Common myeloid progenitor, CD34-positive (primary cell): ENCODE measurements at regions not wholly inside any gene's neighbourhood (a gene's known extent, or its start where the extent isn't known, plus 50 kb on each side); places are given as distances from the start of the nearest gene placed in this dataset.

Experiments used
- CTCF ChIA-PET: fragments of 350-600 bp; sonication (Branson Sonifier 250); formaldehyde crosslinking; loops from one replicate; lab custom pipeline; 2021; ENCODE audit warnings: antibody characterized with exemption; lab: Charles Lee
- POLR2A ChIA-PET: fragments of 350-600 bp; sonication (Branson Sonifier 250); formaldehyde crosslinking; loops from one replicate; lab custom pipeline; 2021; ENCODE audit warnings: antibody characterized with exemption; lab: Charles Lee
- DNase-seq, 3 donors: peaks; one replicate each; pipeline versions ENCODE4 v3.0.0 to v3.0.0-alpha.2; 2013
- H3K27ac ChIP-seq, 2 experiments: 1 replicate in 1 of 2; 2 replicates in 1 of 2; pipeline ENCODE4 v1.7.0; 2013; ENCODE audit warnings: inconsistent platforms in 2 of 2, low read length in 2 of 2, mild to moderate bottlenecking in 2 of 2, low read depth in 1 of 2, moderate library complexity in 1 of 2; ENCODE audit not compliant: severe bottlenecking in 2 of 2, insufficient read depth in 1 of 2, poor library complexity in 1 of 2
- H3K27me3 ChIP-seq, 5 experiments: replicated peaks in 2 of 5; 1 replicate in 3 of 5; 2 replicates in 2 of 5; pipeline versions ENCODE4 v1.6.1 to v1.7.0; 2013; ENCODE audit warnings: low read length in 4 of 5, mild to moderate bottlenecking in 2 of 5, moderate library complexity in 2 of 5, inconsistent platforms in 1 of 5; ENCODE audit not compliant: insufficient read depth in 5 of 5, control insufficient read depth in 4 of 5
- H3K36me3 ChIP-seq, 4 experiments: 1 replicate in 2 of 4; 2 replicates in 2 of 4; pipeline versions ENCODE4 v1.6.1 to v1.7.0; 2013; ENCODE audit warnings: low read length in 3 of 4, control low read depth in 1 of 4, mild to moderate bottlenecking in 1 of 4; ENCODE audit not compliant: control insufficient read depth in 4 of 4, insufficient read depth in 4 of 4
- H3K4me1 ChIP-seq, 4 experiments: 1 replicate in 3 of 4; 2 replicates in 1 of 4; pipeline versions ENCODE4 v1.6.1 to v1.7.1; 2013; ENCODE audit warnings: low read length in 3 of 4, mild to moderate bottlenecking in 3 of 4, control low read depth in 1 of 4, inconsistent platforms in 1 of 4, moderate library complexity in 1 of 4; ENCODE audit not compliant: control insufficient read depth in 4 of 4, insufficient read depth in 4 of 4; ENCODE audit errors: control extremely low read depth in 1 of 4
- H3K4me3 ChIP-seq, 7 experiments: 1 replicate in 4 of 7; 2 replicates in 3 of 7; pipeline versions ENCODE4 v1.5.1 to v1.7.0; 2013; ENCODE audit warnings: mild to moderate bottlenecking in 7 of 7, low read length in 6 of 7, moderate library complexity in 6 of 7, inconsistent platforms in 2 of 7, low read depth in 2 of 7, control low read depth in 1 of 7; ENCODE audit not compliant: insufficient read depth in 4 of 7, control insufficient read depth in 1 of 7; ENCODE audit errors: extremely low read depth in 1 of 7
- H3K9me3 ChIP-seq, 5 experiments: 1 replicate in 4 of 5; 2 replicates in 1 of 5; pipeline versions ENCODE4 v1.6.1 to v1.7.1; 2013; ENCODE audit warnings: low read length in 4 of 5, mild to moderate bottlenecking in 2 of 5, inconsistent platforms in 1 of 5, low read depth in 1 of 5, moderate library complexity in 1 of 5; ENCODE audit not compliant: control insufficient read depth in 4 of 5, insufficient read depth in 2 of 5; ENCODE audit errors: control extremely low read depth in 1 of 5
- WGBS: methylation state at CpG from one replicate; pipeline ENCODE4 v1.1.5; 2013; ENCODE audit not compliant: insufficient coverage; 5-methylcytosine and 5-hydroxymethylcytosine counted together

DNA sequence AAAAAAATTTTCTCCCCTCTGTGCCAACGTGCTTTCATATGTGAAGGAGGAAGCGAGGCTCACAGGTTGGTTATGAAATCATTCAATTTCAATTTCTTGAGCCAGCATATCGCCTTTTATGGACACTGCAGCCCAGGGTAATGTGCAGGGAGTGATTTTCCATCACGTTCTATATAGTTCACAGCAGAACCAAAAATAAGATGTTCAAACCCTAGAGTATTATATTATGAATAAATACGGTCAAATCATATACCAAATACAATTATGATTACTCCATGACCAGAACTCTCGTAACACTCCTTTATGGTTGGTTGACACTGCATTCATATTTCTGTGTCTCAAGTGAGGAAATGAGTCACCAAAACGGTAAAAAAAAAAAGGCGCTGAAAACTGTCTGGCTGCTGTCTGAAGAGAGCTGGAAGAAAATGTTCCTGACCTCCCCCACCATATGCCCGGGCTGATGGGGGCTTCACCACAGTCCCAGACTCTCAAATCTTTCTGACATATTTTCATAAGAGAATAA lies 75.8 kb upstream of the UBAC2 start:
- WGBS, result 0% methylated on average over 3 of the region's 9 CpGs
- Histone ChIP-seq H3K27me3 (peaks cover 0 to 58% (median 12%) of the 10 kb centered on the region in 5 experiments), H3K27ac (no peak overlapping the region), H3K36me3 (no peaks in the 10 kb centered on the region), H3K4me3 (peak overlapping the region in 2 of 7 experiments; percentile 41 to 61), H3K4me1 (peaks cover 4 to 14% (median 12%) of the 10 kb centered on the region in 4 experiments), H3K9me3 (peaks cover 0 to 2% (median 0%) of the 10 kb centered on the region in 5 experiments)
- ChIA-PET POLR2A (interaction anchor here (1.0 kb wide), 1 partner anchor 34 kb away, joined by 3 read pairs; no protein-coding TSS in a partner anchor), CTCF (interaction anchor here (0.7 to 1.2 kb wide), 4 partner anchors 13 to 141 kb away, joined by 3 read pairs; no protein-coding TSS in a partner anchor)
- DNase-seq, result peak; percentile 32 to 84 (median 77)

DNA sequence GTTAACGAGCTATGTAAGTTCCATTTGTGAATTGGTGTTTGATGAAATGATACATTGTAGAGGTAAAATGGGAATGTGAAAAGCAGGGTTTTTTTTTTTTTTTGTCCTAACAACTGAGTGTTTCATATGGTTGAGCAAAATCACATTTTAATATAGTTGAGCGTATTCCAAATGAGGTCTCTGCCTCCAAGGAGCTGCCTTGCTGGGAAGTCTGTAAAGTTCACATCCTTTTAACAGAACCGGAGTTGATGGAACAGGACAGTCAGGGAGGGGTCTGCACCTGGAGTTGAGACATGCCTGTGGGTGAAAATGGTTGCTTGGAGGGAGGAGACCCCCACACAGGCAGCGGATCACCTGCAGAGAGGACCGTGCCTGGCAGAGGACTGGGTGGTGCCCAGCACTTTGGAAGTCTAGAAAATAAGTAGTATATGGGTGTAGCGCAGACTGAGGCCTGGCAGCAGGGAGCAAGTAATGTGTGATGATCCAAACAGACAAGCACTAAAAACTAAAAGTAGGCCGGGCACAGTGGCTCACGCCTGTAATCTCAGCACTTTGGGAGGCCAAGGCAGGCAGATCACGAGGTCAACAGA lies 75.2 kb upstream of the UBAC2 start:
- peaks cover 0 to 3% (median 0%) of the 10 kb centered on the region in 5 experiments for H3K9me3 ChIP-seq

DNA sequence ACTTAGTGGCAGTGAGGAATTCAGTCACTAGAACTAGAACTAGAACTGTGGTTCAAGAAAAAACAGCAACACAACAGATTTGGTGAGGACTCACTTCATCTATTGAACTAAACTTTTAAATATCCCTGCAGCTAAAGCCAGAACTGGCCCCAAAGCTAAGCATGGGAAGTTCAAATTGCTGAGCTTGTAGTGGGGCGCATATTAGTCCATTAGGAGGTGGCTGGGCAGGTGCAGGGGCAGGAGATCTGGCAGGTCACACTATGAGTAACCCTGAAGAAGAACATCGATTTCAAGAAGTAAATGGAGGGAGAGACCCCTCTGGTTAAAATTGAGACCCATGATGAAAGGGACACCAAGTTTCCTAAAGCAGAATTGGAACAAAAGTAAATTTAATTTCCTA lies 73.8 kb upstream of the UBAC2 start:
- Histone ChIP-seq H3K27ac (no peak overlapping the region), H3K36me3 (no peaks in the 10 kb centered on the region), H3K27me3 (peaks cover 5 to 68% (median 14%) of the 10 kb centered on the region in 5 experiments), H3K4me1 (peaks cover 4 to 14% (median 12%) of the 10 kb centered on the region in 4 experiments), H3K9me3 (peaks cover 0 to 3% (median 0%) of the 10 kb centered on the region in 5 experiments), H3K4me3 (no peak overlapping the region)
- WGBS, result 50% methylated on average over 2 of the region's 2 CpGs
- DNase-seq, result no peak
- POLR2A ChIA-PET, result interaction anchor here (0.7 kb wide), 1 partner anchor 30 kb away, joined by 3 read pairs; no protein-coding TSS in a partner anchor
- CTCF ChIA-PET, result no interaction called here

More for the DNA sequence above, 75.2 kb upstream of the UBAC2 start:
- POLR2A ChIA-PET, result interaction anchor here (1.0 kb wide), 1 partner anchor 34 kb away, joined by 3 read pairs; no protein-coding TSS in a partner anchor
- Histone ChIP-seq H3K27ac (no peak overlapping the region), H3K4me3 (no peak overlapping the region), H3K36me3 (no peaks in the 10 kb centered on the region), H3K27me3 (peaks cover 0 to 62% (median 12%) of the 10 kb centered on the region in 5 experiments), H3K4me1 (peaks cover 4 to 14% (median 12%) of the 10 kb centered on the region in 4 experiments)
- CTCF ChIA-PET, result interaction anchor here (0.7 to 1.0 kb wide), 3 partner anchors 14 to 51 kb away, joined by 3 read pairs; no protein-coding TSS in a partner anchor
- DNase-seq, result no peak
- 80% methylated on average over 5 of the region's 9 CpGs for WGBS

DNA sequence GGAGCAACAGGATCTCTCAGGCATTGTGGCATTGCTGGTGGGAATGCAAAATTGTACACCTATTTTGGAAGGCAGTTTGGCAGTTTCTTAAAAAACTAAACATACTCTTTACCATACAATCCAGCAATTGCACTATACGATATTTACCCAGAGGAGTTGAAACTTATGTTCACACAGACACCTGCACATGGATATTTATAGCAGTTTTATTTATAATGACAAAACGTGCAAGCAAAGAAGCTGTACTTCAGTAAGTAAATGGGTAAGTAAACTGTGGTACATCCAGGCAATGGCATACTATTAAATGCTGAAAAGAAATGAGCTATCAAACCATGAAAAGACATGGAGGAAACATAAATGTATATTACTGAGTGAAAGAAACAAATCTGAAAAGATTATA lies 71.6 kb upstream of the UBAC2 start:
- DNase-seq, result no peak
- no peak overlapping the region for H3K4me3 ChIP-seq
- peaks cover 4 to 14% (median 12%) of the 10 kb centered on the region in 4 experiments for H3K4me1 ChIP-seq
- H3K9me3 ChIP-seq, result peaks cover 0 to 7% (median 0%) of the 10 kb centered on the region in 5 experiments
- ChIA-PET POLR2A (no interaction called here), CTCF (no interaction called here)
- H3K27ac ChIP-seq, result no peak overlapping the region
- H3K27me3 ChIP-seq, result peaks cover 5 to 65% (median 22%) of the 10 kb centered on the region in 5 experiments
- H3K36me3 ChIP-seq, result no peaks in the 10 kb centered on the region
- no CpG with 5 or more reads among the region's 2 CpGs for WGBS

DNA sequence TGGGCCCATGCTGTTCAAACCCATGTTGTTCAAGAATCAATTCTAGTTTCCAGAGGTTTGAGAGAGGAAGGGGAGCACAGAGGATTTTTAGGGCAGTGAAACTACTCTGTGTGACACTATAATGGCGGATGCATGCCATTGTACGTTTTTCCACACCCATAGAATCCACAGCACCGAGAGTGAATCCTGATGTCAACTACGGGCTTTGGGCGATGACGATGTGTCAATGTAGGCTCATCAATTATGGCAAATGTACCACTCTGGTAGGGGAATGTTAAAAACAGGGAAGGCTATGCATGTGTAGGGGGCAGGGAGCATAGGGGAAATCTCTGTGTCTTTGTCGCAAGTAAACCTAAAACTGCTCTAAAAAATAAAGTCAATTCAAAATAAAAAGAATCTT lies 70.7 kb upstream of the UBAC2 start:
- H3K27me3 ChIP-seq, result peaks cover 5 to 68% (median 29%) of the 10 kb centered on the region in 5 experiments
- CTCF ChIA-PET, result no interaction called here
- 100% methylated on average over 3 of the region's 7 CpGs for WGBS

DNA sequence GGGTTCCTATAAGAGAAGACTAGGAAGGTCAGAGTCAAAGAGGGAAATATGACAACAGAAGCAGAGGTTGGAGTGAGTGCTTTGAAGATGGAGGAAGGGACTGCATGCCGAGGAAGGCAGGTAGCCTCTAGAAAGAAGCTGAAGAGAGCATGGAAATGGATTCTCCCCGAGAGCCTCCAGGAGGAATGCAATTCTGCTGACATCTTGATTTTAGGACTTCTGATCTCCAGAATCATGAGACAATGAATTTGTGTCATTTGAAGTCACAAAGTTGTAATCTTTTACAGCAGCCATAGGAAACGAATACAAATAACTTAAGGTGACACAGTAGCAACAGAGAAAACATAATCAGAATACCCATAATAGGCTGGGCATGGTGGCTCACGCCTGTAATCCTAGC lies 69.2 kb upstream of the UBAC2 start:
- Histone ChIP-seq H3K9me3 (peaks cover 0 to 7% (median 0%) of the 10 kb centered on the region in 5 experiments), H3K27me3 (peaks cover 5 to 77% (median 29%) of the 10 kb centered on the region in 5 experiments), H3K4me3 (no peak overlapping the region), H3K4me1 (no peaks in the 10 kb centered on the region), H3K36me3 (no peaks in the 10 kb centered on the region), H3K27ac (no peak overlapping the region)
- ChIA-PET CTCF (interaction anchor here (1.3 kb wide), 1 partner anchor 16 kb away, joined by 3 read pairs; no protein-coding TSS in a partner anchor), POLR2A (no interaction called here)
- whole genome bisulfite sequencing, result 90% methylated on average over 3 of the region's 4 CpGs
- DNase-seq, result no peak

More for the DNA sequence above, 70.7 kb upstream of the UBAC2 start:
- POLR2A ChIA-PET, result no interaction called here
- Histone ChIP-seq H3K36me3 (no peaks in the 10 kb centered on the region), H3K27ac (no peak overlapping the region), H3K9me3 (peaks cover 0 to 7% (median 0%) of the 10 kb centered on the region in 5 experiments), H3K4me1 (peaks cover 0 to 7% (median 5%) of the 10 kb centered on the region in 4 experiments), H3K4me3 (no peak overlapping the region)
- DNase-seq, result no peak
